Astrocyte of the cerebellum (primary cell): ENCODE measurements at regions not wholly inside any gene's neighbourhood (a gene's known extent, or its start where the extent isn't known, plus 50 kb on each side); places are given as distances from the start of the nearest gene placed in this dataset.
"Not testable (repeated sequence)": the region's sequence is repeated elsewhere in the genome, so short reads cannot be mapped to it uniquely, and the experiment has no call there.

ENCODE experiments used
- DNase-seq: peaks from one replicate; pipeline ENCODE4 v3.0.0-alpha.2; 2011; ENCODE audit warnings: low read depth
- H3K4me3 ChIP-seq: 2 replicates; pipeline ENCODE4 v1.5.1; 2011; ENCODE audit warnings: mild to moderate bottlenecking, low read depth, low read length, moderate library complexity
- in situ Hi-C: cut with HindIII; loops from 2 replicates; pipeline ENCODE4 v1.10.0; 2017; ENCODE audit warnings: low sequenced_read_pairs
- TF ChIP-seq, protein P1 (sequence below): IDR thresholded peaks from 2 replicates; pipeline ENCODE4 v1.5.1; 2012; ENCODE audit warnings: low read length, low read depth, moderate library complexity, mild to moderate bottlenecking; ENCODE audit errors: missing control alignments

GRCh38 chr11:37280200-37280599 lies 682.2 kb upstream of the RAG2 start:
- DNase-seq = no peak
- in situ Hi-C loops = no loop called here
- TF ChIP-seq, protein P1, sequence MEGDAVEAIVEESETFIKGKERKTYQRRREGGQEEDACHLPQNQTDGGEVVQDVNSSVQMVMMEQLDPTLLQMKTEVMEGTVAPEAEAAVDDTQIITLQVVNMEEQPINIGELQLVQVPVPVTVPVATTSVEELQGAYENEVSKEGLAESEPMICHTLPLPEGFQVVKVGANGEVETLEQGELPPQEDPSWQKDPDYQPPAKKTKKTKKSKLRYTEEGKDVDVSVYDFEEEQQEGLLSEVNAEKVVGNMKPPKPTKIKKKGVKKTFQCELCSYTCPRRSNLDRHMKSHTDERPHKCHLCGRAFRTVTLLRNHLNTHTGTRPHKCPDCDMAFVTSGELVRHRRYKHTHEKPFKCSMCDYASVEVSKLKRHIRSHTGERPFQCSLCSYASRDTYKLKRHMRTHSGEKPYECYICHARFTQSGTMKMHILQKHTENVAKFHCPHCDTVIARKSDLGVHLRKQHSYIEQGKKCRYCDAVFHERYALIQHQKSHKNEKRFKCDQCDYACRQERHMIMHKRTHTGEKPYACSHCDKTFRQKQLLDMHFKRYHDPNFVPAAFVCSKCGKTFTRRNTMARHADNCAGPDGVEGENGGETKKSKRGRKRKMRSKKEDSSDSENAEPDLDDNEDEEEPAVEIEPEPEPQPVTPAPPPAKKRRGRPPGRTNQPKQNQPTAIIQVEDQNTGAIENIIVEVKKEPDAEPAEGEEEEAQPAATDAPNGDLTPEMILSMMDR = no peak
- no peak overlapping the region for H3K4me3 ChIP-seq

- in situ Hi-C loops = no loop called here
- TF ChIP-seq, protein P1 = no peak
- DNase-seq = no peak
- H3K4me3 ChIP-seq = no peak overlapping the region
These were observed 679.9 kb upstream of the RAG2 start for GRCh38 chr11:37277896-37278465.

DNA sequence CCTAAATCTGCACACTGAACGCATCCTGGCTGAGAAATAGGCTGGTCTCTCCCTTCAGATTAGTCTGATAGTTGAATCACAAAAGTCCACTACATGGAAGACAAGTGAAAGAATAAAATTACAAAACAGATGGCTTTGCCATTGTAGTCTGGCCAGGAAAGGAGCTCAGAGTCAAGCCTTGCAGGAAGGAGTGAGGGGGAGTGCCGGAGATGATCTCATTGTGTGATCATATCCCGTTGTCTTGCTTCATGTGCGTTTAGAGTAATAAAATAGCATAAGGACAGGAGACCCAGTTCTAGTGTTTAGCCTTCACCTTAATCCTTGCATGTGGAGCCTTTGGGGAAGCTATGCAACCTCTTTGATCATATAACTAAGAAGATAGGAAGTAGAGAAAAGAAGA lies 666.7 kb upstream of the RAG2 start:
- DNase-seq = no peak
- H3K4me3 ChIP-seq = no peak overlapping the region
- TF ChIP-seq, protein P1 = no peak
- in situ Hi-C loops = no loop called here

- TF ChIP-seq, protein P1 = no peak
- no peak overlapping the region for H3K4me3 ChIP-seq
- in situ Hi-C loops = no loop called here
- no peak for DNase-seq
These were observed 666.0 kb upstream of the RAG2 start for GRCh38 chr11:37264060-37264459.

GRCh38 chr11:37263467-37263866 lies 665.4 kb upstream of the RAG2 start:
- H3K4me3 ChIP-seq, DNase-seq, in situ Hi-C loops: not testable (repeated sequence)

- TF ChIP-seq, protein P1 = no peak
- no peak overlapping the region for H3K4me3 ChIP-seq
- in situ Hi-C loops = no loop called here
- DNase-seq = no peak
These were observed 661.7 kb upstream of the RAG2 start for GRCh38 chr11:37259734-37260133.

GRCh38 chr11:37248145-37248544 lies 650.1 kb upstream of the RAG2 start:
- in situ Hi-C loops = no loop called here
- TF ChIP-seq, protein P1 = no peak
- no peak overlapping the region for H3K4me3 ChIP-seq
- no peak for DNase-seq

GRCh38 chr11:37246092-37246491 lies 648.1 kb upstream of the RAG2 start:
- in situ Hi-C loops, DNase-seq, H3K4me3 ChIP-seq: not testable (repeated sequence)
